Cerebellar nuclear complex (tissue), 1 donor: ENCODE measurements at regions not wholly inside any gene's neighbourhood (a gene's known extent, or its start where the extent isn't known, plus 50 kb on each side); places are given as distances from the start of the nearest gene placed in this dataset.

Experiments
- DNase-seq, 2 experiments: peaks; one replicate each; lab custom pipeline; 2025; lab: John Stamatoyannopoulos, UW

DNA sequence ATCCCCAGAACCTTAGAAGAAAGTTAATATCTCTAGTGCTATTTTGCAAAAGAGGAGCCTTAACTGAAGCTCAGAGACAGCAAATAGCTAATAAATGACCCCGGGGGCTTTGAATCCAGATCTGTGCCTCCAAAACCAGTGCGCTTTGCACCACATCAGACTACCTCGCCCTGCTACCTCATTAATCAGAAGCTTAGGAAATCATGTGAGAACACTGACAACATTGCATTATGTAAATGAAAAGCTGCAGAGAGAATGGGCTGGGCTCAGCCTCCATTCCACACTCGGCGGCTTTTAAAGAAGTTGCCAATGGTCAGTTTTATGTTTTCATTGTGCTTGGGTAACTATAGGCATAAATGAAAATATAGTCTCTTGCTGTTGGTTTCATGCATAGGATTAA lies 54.0 kb upstream of the STMND1 start:
- DNase-seq, result no peak

DNA sequence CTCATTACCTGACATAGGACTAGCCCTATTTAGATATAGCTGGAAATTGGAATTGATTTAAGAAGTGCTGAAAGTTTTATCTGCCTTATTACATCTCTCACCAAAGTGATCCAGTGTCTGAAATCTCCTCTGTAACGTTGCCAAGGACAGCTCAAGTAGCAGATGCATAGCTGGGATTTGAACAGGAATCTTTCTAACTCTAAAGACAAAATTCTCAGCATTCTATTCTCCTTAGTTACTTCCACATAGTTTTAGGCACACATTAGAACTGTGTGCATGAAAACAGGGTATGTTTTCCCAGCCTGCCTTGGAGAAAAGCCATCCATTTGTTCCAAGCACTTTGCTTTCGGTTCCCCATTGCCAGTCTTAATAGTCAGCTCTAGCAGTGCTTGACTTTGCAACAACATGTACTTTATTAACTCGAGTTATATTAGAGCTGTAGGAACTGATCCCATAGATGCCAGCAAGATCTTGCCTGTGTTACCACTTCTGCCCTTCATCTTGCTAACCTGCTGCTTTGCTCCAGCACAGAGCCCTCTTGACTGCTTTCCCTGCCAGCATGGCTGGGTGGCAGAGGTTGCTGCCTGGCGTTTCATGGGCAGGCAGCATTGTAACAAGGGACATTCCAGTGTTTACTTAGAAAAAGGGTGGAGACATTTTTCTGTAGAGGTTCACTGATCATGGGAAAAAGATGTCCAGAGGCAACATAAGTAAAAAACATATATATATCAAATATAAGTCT lies 56.1 kb upstream of the STMND1 start:
- no peak for DNase-seq

DNA sequence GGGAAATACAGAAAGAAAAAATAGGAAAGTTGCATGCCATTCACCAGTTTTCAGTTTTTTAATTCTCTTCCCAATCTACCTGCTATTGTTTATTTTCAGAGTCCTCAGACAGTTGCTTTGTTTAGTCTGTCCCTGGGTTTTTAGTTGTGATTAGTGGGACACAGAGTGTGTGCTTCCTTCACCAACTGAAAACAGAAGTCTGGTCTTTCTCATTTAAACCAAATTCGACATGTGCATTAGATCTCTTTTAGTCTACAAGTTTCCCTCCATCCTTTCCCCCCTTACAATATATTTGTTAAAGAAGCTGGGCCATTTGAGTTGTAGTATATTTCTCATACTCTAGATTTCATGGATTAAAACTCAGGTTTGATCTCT lies 58.7 kb upstream of the STMND1 start:
- DNase-seq, result no peak

DNA sequence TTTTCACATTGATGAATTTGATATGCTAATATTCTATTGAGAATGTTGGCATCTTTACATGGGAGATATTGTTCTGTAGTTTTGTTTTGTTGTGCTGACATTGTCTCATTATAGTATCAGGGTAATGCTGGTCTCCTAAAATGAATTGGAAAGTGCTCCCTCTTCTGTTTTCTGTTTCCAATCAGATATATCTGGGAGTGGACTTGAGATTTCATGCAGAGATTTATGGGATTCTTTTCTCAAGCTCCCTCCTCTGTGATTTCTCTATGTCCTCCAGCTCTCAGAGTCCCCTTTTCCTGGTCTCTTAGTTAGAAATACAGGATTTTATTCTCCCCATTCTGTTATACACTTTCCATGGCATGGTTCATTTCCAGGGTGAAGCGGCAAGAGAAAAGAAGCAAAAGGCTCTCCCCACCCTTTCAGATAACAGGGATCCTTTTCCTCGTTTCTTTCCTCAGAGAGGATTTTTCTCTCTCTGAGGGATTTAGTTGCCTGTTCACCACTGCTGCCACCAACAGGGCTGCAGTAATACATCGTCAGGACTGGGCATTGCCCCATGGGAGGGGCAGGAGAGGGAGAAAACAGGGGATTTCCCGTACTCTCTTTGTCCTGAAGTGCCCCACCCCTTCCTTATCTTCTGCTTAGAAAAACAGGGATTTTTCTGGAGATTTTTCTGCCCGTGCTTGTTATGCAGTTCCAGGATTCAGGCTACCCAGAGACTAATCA lies 59.3 kb upstream of the STMND1 start:
- no peak for DNase-seq

DNA sequence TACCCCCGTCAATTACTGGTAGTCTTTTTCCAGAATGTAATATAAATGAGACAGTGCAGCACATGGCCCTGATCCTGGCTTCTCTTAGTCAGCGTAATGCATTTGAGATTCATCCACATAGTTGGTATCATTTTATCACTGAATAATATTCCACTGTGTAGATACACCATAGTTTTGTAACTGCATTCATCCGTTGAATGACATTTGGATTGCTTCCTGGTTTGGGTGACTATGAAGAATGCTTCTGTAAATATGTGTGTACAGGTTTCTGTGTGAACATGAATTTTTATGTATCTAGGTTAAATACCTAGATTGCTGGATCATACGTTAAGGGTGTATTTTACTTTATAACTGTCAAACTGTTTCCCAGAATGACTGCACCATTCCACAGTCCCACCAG lies 62.6 kb upstream of the STMND1 start:
- no peak for DNase-seq

DNA sequence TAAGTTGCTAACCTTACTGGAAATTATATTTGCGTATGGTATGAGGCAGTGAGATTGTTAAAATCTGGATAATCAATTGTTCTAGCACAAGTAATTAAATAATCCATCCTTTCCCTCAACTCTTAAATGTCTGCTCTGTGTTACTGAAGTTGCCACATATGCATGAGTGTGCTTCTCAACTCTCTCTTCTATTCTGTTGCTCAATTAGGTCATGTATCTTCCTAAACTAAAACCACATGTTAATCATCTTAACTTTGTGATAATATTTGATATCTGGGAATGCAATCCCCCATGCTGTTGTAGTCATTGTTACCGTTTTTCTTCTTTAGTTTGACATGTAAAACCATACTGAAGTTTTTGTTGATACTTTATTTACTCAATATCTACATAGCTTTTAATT lies 63.5 kb upstream of the STMND1 start:
- DNase-seq, result no peak

DNA sequence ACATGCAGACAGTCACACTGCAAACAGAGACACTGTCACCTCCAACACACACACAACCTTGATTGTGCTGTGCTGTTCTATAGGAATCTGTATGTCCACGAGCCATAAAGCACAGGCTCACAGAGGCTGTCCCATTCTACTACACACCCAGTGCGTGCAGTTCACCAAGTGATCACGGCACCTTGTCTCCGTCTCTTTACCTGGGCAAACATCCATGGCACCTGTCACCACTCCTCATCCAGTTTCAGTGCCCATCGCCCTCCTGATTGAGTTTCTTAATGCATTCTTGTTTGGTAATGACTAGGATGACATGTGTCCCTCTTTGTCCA lies 65.8 kb upstream of the STMND1 start:
- DNase-seq, result no peak

DNA sequence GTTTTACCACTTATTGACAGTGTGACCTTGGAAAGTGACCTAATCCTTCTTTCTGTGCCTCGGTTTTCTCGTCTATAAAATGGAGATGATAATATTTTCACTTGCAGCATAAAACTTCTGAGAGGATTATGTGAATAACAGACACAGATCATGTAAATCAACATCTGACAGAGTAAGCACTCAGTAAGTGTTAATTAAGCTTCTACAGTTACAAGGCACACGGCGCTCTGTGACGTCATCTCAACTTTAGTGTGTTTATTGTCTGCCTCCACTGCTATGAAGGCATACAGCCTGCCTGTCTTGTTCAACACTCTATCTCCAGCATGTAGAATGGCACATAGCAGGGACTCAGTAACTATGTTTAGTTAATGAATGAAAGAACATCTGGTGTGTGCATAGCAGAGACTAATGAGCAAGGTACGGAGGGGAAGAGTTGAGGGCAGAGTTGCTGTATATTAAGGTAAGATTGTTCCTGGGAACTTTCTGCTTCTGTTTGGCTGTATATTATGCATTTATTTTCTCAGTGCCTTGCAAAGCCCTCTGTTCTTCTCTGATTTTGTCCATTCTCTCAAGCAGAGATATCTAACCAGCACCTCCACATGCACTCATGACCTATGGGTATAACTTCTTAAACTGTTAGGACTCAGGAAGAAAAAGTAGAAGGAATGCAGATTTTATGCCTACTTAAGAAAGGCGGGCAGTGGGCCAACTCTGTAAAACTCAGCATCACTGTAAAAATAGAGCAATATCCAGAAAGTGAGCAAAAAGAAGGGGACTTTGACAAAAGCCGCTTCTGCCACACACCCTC lies 66.4 kb upstream of the STMND1 start:
- no peak for DNase-seq

DNA sequence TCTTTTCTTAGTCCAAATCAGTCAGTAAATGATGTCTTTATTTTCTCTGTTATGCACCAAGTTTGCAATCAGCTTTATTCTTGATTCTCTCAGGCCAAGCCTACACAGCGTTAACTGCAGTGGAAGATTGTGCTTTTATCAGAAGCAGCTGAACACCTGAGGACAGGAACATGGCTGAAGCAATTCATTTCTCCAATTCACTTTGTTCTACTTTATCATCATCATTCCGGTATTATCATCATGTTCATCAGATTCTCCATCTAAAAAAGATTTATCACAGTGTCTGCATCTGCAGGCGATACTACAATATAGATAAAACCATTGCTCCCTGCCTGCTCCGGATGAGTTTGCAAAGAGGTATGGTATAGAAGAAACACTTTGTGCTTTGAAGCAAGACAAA lies 68.1 kb upstream of the STMND1 start:
- no peak for DNase-seq

DNA sequence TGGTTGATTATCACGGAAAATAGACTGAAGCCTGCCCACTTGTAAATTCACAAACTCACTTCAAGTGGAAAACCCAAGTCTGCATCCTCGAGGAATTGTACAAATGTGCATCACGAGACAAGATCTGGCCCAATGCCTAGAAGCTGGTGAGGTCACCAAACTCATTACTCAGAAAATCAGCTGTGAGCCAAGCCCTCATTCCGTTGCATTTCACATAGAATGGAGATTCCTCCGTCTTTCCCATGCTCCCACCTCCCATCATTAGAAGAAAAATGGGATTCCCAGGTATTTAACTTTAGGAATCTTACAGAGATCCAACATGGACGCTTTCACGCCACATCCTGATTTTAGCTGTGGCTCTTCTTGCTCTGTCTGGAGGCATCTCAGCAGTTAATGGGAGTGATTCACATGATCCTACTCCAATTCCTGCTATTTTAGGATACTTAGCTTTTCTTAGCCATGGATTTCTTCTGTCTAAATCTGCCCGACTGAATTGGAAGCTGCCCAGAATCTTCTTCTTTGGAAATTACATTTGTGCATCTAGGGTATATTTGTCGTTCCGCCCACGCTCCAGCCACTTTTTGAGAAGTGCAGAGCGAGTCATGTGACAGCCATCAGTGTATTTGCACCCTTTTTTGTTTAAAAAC lies 68.7 kb upstream of the STMND1 start:
- no peak for DNase-seq

DNA sequence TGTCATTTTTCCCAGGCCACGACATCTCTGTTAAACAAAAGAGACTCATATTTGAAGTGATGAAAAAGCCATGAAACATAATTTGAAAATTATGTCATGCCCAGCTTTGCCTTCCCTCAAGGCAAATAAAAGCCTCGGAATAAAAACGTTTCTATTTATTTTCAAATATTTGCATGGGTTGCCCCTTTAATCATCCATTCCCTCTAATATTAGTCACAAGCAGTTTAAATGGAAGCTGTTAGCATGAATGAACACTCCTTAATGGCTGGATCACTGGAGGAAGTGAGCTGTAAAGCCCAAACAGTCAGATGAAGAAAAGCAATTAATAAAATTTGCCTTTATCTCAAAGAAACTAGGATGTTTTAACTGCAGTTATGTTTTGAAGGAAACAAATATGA lies 69.3 kb upstream of the STMND1 start:
- no peak for DNase-seq

DNA sequence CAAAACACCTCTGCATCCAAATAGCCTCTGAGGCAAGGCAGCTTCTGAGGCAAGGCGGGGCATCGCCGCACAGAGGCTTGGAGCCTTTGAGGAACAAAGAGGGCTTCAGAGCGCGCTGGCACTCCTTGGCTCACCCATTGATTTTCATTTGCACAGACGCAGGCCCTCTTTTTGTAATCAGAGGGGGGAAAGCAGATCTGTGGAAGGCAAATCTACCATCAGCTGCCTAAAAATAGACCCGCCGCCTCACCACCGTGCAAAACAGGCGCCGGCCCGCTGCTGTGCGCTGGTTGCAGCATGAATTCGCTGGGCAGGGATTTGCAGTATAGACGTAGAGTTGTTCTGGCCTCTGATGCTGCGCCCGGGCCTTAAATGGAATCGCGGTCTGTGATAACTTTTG lies 69.9 kb upstream of the STMND1 start:
- no peak for DNase-seq

DNA sequence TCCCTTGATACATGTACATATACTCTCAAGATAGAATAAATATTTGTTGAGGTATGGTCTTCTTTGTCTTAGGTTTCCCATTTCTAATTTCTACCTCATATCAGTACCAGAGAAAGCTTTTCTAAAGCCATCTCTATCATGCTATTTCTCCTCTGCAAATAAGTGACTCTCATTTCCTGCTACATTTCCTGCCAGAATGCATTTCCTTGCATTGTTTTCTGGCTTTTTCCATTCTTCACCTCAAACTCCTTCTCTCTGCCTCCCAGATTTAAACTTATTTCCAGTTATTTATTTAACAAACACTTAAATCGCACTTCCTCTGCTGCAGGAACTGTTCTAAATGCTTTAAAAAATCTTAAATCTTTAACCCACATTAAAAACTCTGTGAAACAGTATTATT lies 74.4 kb upstream of the STMND1 start:
- no peak for DNase-seq

DNA sequence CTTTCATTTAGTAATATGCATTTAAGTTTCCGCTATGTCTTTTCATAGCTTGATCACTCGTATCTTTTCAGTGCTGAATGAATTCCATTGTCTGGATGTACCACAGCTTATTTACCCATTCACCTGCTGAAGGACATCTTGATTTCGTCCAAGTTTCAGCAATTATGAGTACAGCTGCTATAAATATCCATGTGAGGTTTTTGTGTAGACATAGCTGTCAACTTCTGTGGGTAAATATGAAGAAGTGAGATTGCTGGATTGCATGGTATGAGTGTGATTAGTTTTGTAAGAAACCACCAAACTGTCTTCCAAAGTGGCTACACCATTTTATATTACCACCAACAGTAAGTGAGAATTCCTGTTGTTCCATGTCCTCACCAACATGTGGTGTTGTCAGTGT lies 79.2 kb upstream of the STMND1 start:
- no peak for DNase-seq

DNA sequence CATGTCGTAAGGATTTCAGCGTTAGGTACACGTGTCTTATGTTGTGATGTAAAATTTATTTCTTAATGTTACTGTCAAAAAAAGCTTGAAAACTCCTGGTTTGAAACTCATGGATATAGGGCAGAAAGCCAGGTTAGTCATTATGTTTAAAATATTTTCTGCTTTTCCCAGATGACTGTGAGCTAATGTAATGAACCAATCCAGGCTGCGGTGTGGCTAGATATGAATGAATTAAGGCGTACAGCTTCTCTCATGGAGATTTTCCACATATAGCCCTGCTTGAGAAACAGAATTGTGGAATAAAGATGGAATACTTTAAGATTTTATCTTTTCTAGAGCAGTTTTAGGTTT lies 80.3 kb upstream of the STMND1 start:
- no peak for DNase-seq

DNA sequence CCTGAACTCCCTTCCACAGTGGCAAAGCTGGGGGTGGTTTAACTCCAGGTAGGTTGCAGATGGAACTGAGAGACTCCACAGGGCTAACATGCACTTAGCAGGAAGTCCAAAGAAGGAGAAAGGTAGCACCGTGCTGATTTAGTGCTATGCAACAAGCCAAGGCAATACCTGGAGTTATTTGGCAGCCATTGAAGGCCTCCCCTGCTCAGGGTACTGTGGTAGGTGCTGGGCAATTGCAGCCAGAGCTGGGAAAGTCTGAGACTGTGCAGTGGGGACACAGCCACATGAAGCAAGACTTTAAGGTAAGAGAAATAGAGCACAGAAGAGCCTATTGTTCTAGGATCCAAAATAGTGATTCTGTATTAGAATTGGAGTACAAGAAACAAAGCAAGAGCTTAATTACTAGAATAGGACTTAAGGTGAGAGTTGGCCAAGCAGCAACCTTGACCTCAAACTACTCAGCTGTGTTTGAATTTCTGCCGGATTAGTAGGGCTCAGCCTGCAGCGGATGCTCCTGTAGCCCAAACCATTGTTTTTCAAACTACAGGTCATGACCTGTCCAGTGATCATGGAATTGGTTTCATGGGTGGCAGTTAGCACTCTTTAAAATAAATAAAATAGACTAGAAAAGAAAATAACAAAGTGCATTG lies 80.8 kb upstream of the STMND1 start:
- no peak for DNase-seq

DNA sequence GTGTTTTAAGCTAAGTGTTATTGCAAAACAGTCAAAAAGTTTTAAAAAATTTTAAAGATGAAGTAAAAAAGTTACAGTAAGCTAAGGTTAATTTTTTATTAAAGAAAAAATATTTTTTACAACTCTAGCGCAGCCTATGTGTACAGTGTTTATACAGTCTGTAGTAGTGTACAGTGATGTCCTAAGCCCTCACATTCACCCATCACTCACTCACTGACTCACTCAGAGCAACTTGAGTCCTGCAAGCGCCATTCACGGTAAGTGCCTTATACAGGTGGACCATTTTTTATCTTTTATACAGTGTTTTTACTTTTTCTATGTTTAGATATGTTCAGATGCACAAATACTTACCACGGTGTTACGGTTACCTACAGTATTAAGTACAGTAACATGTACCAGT lies 83.4 kb upstream of the STMND1 start:
- no peak for DNase-seq

DNA sequence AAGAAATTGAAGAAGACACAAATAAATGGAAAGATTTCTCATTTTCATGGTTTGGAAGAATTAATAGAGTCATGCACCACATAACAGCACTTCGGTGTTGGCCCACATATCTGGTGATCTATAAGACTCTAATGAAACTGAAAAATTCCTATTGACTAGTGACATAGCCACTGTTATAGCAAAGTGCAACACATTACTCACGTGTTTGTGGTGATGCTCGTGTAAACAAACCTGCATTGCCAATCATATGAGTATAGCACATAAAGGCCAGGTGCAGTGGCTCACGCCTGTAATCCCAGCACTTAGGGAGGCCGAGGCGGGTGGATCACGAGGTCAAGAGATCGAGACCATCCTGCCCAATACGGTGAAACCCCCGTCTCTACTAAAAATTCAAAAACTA lies 84.4 kb upstream of the STMND1 start:
- no peak for DNase-seq

DNA sequence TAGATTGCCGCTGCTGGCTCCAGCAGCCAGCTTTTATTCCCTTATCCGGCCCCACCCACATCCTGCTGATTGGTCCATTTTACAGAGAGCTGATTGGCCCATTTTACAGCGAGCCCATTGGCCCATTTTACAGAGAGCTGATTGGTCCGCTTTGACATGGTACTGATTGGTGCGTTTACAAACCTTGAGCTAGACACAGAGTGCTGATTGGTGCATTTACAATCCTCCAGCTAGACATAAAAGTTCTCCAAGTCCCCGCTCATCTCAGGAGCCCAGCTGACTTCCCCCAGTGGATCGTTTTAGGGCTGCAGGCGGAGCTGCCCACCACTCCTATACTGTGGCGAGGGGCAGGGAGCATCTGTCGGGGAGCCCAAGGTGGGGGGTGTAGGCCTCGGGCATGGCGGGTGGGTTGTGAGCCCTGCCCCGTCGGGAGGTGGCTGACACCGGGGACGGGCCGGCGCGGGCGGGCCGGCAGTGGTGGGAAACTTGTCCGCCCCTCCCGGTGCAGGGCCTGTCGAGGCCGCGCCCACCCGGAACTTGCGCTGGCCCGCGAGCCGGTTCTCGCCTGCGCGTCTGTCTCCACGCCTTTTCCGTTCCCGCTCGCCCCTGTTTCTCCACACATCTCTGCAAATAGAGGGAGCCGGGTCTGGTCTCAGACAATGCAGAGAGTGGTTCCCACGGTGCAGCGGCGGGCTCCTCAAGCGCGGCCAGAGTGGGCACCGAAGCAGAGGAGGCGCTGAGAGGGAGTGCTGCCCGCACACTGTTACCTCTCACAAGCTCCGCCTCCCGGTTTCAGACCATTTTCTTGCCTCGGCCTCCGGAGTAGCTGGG lies 86.1 kb upstream of the STMND1 start:
- no peak for DNase-seq

DNA sequence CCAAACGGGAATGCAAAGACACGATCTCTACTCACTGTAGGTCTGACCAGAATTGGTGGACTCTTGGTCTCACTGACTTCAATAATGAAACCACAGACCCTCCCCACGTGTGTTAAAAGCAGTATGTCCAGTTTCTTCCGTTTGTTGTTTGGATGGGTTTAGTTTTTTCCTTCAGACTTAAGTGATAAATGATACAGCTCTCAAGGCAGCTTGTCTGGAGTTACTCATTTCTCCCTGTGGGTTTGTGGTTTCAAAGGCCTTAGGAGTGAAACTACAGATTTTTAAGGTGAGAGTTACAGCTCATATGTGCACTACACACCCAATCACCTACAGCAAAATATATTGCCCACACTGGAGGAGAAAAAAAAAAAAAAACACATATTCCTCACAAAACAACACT lies 86.7 kb upstream of the STMND1 start:
- DNase-seq, result no peak

DNA sequence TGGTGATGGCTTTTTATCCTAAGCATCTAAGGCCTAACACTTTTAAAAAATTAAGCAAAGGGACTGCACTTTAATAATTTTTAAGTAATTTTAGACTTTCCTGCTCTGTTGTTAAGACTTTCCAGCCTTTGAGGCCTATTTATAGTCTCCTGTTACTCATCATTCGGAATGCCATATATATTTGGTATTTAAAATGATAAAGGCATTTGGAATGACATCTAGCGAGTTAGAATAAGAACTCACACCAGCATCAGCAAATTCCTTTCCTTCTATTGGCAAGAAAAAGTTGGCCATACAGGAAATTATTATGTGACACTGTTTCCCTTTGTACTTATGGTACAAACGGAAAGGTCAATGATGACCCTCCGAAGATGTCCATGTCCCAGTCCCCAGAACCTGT lies 88.1 kb upstream of the STMND1 start:
- no peak for DNase-seq
